ENCODE measurements at regions not wholly inside any gene's neighbourhood (a gene's known extent, or its start where the extent isn't known, plus 50 kb on each side); places are given as distances from the start of the nearest gene placed in this dataset.

DNA sequence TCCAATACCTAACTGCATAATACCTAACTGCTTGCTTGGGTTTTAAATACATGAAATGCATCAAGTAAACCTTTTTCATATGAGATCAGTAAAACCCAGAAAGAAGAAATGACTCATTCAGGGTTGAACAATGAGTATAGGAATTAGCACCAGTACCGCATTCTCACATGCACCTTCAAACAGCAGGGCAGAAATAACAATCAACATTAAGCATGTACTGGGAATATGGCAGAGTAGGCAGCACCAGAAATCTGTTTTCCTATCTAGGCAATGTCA is 850.3 kb upstream of the SORCS1 start:
- Histone ChIP-seq H3K4me3 (no peak overlapping the region), H3K36me3 (no peaks in the 10 kb centered on the region), H3K4me1 (no peaks in the 10 kb centered on the region), H3K27me3 (no peaks in the 10 kb centered on the region), H3K27ac (no peak overlapping the region), H3K9me3 (peaks cover 0 to 7% (median 5%) of the 10 kb centered on the region in 3 donors)
- no peak for TF ChIP-seq CTCF (IDR thresholded peaks at IDR 0.05)
- DNase-seq: no peak
- intact Hi-C loops (cut with DNase I; ENCODE audit: low total_unique reads): no loop called here

GRCh38 chr10:108014145-108014901 is 849.8 kb upstream of the SORCS1 start:
- Histone ChIP-seq H3K4me1 (no peaks in the 10 kb centered on the region), H3K27me3 (no peaks in the 10 kb centered on the region), H3K4me3 (no peak overlapping the region), H3K27ac (no peak overlapping the region), H3K9me3 (peaks cover 0 to 5% (median 2%) of the 10 kb centered on the region in 3 donors), H3K36me3 (no peaks in the 10 kb centered on the region)
- TF ChIP-seq CTCF (IDR thresholded peaks at IDR 0.05): no peak
- intact Hi-C loops (cut with DNase I; ENCODE audit: low total_unique reads): no loop called here
- no peak for DNase-seq

GRCh38 chr10:108005627-108006026 is 841.1 kb upstream of the SORCS1 start:
- H3K27ac ChIP-seq: no peak overlapping the region
- H3K27me3 ChIP-seq: no peaks in the 10 kb centered on the region
- no peak for DNase-seq
- no peak for TF ChIP-seq CTCF (IDR thresholded peaks at IDR 0.05)
- H3K4me3 ChIP-seq: no peak overlapping the region
- H3K36me3 ChIP-seq: no peaks in the 10 kb centered on the region
- peaks cover 0 to 13% (median 0%) of the 10 kb centered on the region in 3 donors for H3K9me3 ChIP-seq
- H3K4me1 ChIP-seq: no peaks in the 10 kb centered on the region
- intact Hi-C loops (cut with DNase I; ENCODE audit: low total_unique reads): no loop called here

- DNase-seq: no peak
- H3K9me3 ChIP-seq: peaks cover 0 to 13% (median 0%) of the 10 kb centered on the region in 3 donors
- no peaks in the 10 kb centered on the region for H3K4me1 ChIP-seq
- intact Hi-C loops (cut with DNase I; ENCODE audit: low total_unique reads): no loop called here
- no peak for TF ChIP-seq CTCF (IDR thresholded peaks at IDR 0.05)
- H3K4me3 ChIP-seq: no peak overlapping the region
- H3K27ac ChIP-seq: no peak overlapping the region
- H3K27me3 ChIP-seq: no peaks in the 10 kb centered on the region
- no peaks in the 10 kb centered on the region for H3K36me3 ChIP-seq
Observed at GRCh38 chr10:108003576-108003975, 839.1 kb upstream of the SORCS1 start.

DNA sequence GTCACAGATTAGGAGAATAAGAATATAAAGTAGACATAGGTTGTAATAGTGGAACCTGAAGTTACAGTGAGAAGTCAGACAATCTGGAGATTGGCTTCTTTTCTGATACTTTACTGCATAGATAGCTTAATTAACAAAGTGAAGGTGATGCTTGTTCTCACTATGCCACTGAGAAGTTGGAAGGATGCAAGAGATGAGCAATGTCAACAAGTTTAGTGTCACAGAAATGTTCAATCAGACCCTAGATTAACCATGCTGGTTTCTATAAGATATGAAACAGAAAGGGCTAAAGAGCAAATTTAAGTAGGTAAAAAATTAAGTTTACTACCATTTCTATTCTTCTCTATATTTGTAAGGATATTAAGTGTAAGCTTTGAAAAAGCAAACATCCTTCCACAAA is 838.6 kb upstream of the SORCS1 start:
- intact Hi-C loops (cut with DNase I; ENCODE audit: low total_unique reads): no loop called here
- H3K27ac ChIP-seq: no peak overlapping the region
- H3K4me1 ChIP-seq: no peaks in the 10 kb centered on the region
- no peak overlapping the region for H3K4me3 ChIP-seq
- no peaks in the 10 kb centered on the region for H3K27me3 ChIP-seq
- H3K9me3 ChIP-seq: peaks cover 0 to 10% (median 0%) of the 10 kb centered on the region in 3 donors
- no peak for TF ChIP-seq CTCF (IDR thresholded peaks at IDR 0.05)
- no peaks in the 10 kb centered on the region for H3K36me3 ChIP-seq
- no peak for DNase-seq

DNA sequence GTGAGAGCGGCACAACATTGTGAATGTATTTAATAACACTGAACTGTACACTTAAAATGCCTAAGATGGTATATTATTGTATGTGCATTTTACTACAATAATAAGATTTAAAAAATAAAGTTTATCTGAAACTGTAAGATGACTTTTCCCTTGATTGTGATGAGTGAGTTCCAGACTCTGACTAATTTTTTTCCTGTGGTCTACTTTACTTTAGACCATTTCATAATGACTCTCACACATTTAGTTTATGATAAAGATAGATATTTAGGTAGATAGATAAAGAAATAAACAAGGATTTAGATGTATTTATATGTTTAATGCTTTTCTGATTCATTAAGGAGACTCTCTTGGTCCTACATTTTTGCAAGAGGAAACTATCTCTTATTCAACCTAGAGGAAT is 835.9 kb upstream of the SORCS1 start:
- Histone ChIP-seq H3K4me3 (no peak overlapping the region), H3K27ac (no peak overlapping the region), H3K9me3 (no peaks in the 10 kb centered on the region), H3K36me3 (no peaks in the 10 kb centered on the region), H3K27me3 (no peaks in the 10 kb centered on the region), H3K4me1 (no peaks in the 10 kb centered on the region)
- DNase-seq: no peak
- no peak for TF ChIP-seq CTCF (IDR thresholded peaks at IDR 0.05)
- intact Hi-C loops (cut with DNase I; ENCODE audit: low total_unique reads): no loop called here
